ENCODE measurements at regions not wholly inside any gene's neighbourhood (a gene's known extent, or its start where the extent isn't known, plus 50 kb on each side); places are given as distances from the start of the nearest gene placed in this dataset.

DNA sequence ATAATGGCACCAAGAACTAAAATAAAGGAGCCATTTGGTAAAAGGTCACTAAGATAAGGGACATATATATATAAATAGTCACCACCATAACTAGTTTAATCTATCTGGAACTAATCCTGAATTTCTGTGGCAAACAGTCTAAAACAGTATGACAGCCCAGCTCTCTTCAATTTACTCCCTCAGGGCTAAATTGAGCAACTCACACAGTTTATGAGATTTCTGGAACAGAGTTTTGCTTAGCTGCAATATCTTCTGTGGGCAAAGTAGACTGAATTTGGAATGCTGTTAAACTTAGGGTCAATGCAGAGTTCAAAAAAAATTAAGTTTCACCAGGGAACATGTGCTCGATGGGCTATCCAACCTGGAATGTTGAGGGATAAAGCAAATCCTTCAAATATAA, 70.1 kb upstream of the VEPH1 start:
- H3K27me3 ChIP-seq (ENCODE audit: control insufficient read depth in 2 of 2, insufficient read depth in 2 of 2, low read length in 2 of 2) = no peaks in the 10 kb centered on the region
- intact Hi-C loops (cut with micrococcal nuclease) (loop anchor here (2.0 kb wide), 1 partner anchor 368 kb away; no protein-coding TSS in a partner anchor), in situ Hi-C loops (cut with MboI) (no loop called here)
- no peak overlapping the region for H2AFZ ChIP-seq (ENCODE audit: low read depth, low read length)
- no peaks in the 10 kb centered on the region for H3K36me3 ChIP-seq (ENCODE audit: control insufficient read depth, insufficient read depth, low read length)
- FAIRE-seq (no peak), DNase-seq (ENCODE audit: extremely low read depth in 1 of 4, low spot score in 3 of 4) (no peak), ATAC-seq (no peak)
- no peaks in the 10 kb centered on the region for H3K79me2 ChIP-seq (ENCODE audit: control insufficient read depth, insufficient read depth, low read length)
- no peaks in the 10 kb centered on the region for H3K9me1 ChIP-seq (ENCODE audit: control insufficient read depth, insufficient read depth, low read length)
- H3K4me3 ChIP-seq = no peak overlapping the region
- no peaks in the 10 kb centered on the region for H3K4me1 ChIP-seq (replicated peaks in 1 of 2; ENCODE audit: control insufficient read depth in 2 of 2, insufficient read depth in 2 of 2, low read length in 2 of 2)
- no peak overlapping the region for H3K9ac ChIP-seq (ENCODE audit: insufficient read depth in 1 of 2, low read depth in 2 of 2, low read length in 2 of 2)
- no peak overlapping the region for H3K27ac ChIP-seq (ENCODE audit: extremely low read depth, low read depth, low read length)
- POLR2A ChIA-PET = interaction anchor here (0.8 to 1.3 kb wide), 2 partner anchors 40 to 42 kb away, joined by 4 to 8 read pairs; no protein-coding TSS in a partner anchor
- H3K9me3 ChIP-seq (replicated peaks; ENCODE audit: control insufficient read depth, insufficient read depth, low read depth, low read length) = no peaks in the 10 kb centered on the region
- TF ChIP-seq ZNF444 (CRISPR knock-in tag; IDR thresholded peaks at IDR 0.05) = no peak
- no peak for TF ChIP-seq MTF1 (CRISPR knock-in tag; IDR thresholded peaks at IDR 0.05; ENCODE audit: borderline replicate concordance)
- no peak for TF ChIP-seq RBM17 (IDR thresholded peaks at IDR 0.05; ENCODE audit: borderline replicate concordance, low read depth, low read length)
- TF ChIP-seq, protein P1, sequence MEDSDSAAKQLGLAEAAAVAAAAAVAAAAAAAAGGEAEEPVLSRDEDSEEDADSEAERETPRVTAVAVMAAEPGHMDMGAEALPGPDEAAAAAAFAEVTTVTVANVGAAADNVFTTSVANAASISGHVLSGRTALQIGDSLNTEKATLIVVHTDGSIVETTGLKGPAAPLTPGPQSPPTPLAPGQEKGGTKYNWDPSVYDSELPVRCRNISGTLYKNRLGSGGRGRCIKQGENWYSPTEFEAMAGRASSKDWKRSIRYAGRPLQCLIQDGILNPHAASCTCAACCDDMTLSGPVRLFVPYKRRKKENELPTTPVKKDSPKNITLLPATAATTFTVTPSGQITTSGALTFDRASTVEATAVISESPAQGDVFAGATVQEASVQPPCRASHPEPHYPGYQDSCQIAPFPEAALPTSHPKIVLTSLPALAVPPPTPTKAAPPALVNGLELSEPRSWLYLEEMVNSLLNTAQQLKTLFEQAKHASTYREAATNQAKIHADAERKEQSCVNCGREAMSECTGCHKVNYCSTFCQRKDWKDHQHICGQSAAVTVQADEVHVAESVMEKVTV (CRISPR knock-in tag; IDR thresholded peaks at IDR 0.05) = no peak
- TF ChIP-seq ILF3 (IDR thresholded peaks at IDR 0.05; ENCODE audit: borderline replicate concordance) = no peak
- no peak for TF ChIP-seq ZNF197 (CRISPR knock-in tag; IDR thresholded peaks at IDR 0.05; ENCODE audit: low read depth)
- H3K4me2 ChIP-seq (ENCODE audit: insufficient read depth, low read length) = no peak overlapping the region
- CTCF ChIA-PET (ENCODE audit: low intra/inter-chr PET ratio) = interaction anchor here (2.2 to 3.9 kb wide), 2 partner anchors 40 to 369 kb away, joined by 9 to 21 read pairs; no protein-coding TSS in a partner anchor
- 13% methylated on average over 1 of the region's 1 CpG for WGBS (ENCODE audit: insufficient coverage, low coverage, missing lambda C conversion rate)
- H4K20me1 ChIP-seq (replicated peaks; ENCODE audit: control insufficient read depth, insufficient read depth, low read length) = no peaks in the 10 kb centered on the region
- no TSS peak for BruUV-seq (replicated peaks)
